ENCODE measurements at regions not wholly inside any gene's neighbourhood (a gene's known extent, or its start where the extent isn't known, plus 50 kb on each side); places are given as distances from the start of the nearest gene placed in this dataset.

DNA sequence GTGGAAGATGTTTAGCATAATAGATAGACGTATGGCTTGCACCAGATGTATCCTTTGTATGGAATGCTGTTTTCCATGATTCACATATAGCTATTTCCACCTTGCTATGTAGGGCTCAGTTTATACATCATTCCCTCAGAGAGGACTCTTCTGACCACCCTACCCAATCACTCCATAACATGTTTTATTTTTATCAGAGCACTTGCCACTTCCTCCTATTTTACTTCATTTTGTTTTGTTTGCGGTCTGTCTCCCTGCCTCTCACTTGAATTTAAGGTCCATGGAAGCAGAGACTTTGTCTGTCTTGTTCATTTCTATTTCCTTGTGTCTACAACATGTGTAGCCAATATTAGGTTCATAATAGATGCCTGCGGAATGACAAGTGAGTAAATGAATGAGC lies 266.9 kb upstream of the CITED2 start:
- Histone ChIP-seq H4K20me1 (ENCODE audit: insufficient read depth, low read length) (no peaks in the 10 kb centered on the region), H3K9me3 (ENCODE audit: insufficient read depth, low read depth, low read length) (no peaks in the 10 kb centered on the region), H3K4me2 (ENCODE audit: low read length) (no peak overlapping the region), H3K4me1 (ENCODE audit: insufficient read depth, low read length) (peaks cover 4% of the 10 kb centered on the region), H3K27ac (ENCODE audit: low read depth, low read length) (no peak overlapping the region), H3K27me3 (ENCODE audit: insufficient read depth, low read length) (no peaks in the 10 kb centered on the region), H3K36me3 (ENCODE audit: insufficient read depth, low read length) (no peaks in the 10 kb centered on the region), H3K9ac (ENCODE audit: low read length) (no peak overlapping the region), H3K4me3 (ENCODE audit: insufficient read depth, low read depth, low read length) (no peak overlapping the region), H2AFZ (ENCODE audit: low read depth, low read length) (no peak overlapping the region), H3K79me2 (ENCODE audit: insufficient read depth, low read length) (no peaks in the 10 kb centered on the region)
- DNase-seq (ENCODE audit: low read depth) (no peak), FAIRE-seq (no peak)
- Mint-ChIP-seq H3K27ac (ENCODE audit: unreplicated experiment) (no peak overlapping the region), H3K36me3 (ENCODE audit: low read depth, unreplicated experiment) (no peaks in the 10 kb centered on the region), H3K9me3 (ENCODE audit: unreplicated experiment) (peaks cover 2% of the 10 kb centered on the region), H3K4me1 (ENCODE audit: low read depth, unreplicated experiment) (peaks cover 11% of the 10 kb centered on the region), H3K4me3 (ENCODE audit: unreplicated experiment) (no peak overlapping the region), H3K27me3 (ENCODE audit: low read depth, unreplicated experiment) (no peaks in the 10 kb centered on the region)
- TF ChIP-seq, protein P1, sequence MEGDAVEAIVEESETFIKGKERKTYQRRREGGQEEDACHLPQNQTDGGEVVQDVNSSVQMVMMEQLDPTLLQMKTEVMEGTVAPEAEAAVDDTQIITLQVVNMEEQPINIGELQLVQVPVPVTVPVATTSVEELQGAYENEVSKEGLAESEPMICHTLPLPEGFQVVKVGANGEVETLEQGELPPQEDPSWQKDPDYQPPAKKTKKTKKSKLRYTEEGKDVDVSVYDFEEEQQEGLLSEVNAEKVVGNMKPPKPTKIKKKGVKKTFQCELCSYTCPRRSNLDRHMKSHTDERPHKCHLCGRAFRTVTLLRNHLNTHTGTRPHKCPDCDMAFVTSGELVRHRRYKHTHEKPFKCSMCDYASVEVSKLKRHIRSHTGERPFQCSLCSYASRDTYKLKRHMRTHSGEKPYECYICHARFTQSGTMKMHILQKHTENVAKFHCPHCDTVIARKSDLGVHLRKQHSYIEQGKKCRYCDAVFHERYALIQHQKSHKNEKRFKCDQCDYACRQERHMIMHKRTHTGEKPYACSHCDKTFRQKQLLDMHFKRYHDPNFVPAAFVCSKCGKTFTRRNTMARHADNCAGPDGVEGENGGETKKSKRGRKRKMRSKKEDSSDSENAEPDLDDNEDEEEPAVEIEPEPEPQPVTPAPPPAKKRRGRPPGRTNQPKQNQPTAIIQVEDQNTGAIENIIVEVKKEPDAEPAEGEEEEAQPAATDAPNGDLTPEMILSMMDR (IDR thresholded peaks at IDR 0.05; ENCODE audit: insufficient read depth, low read depth, low read length), result no peak
- TF ChIP-seq EZH2 (IDR thresholded peaks at IDR 0.05; ENCODE audit: insufficient read depth, low read length), result no peak

DNA sequence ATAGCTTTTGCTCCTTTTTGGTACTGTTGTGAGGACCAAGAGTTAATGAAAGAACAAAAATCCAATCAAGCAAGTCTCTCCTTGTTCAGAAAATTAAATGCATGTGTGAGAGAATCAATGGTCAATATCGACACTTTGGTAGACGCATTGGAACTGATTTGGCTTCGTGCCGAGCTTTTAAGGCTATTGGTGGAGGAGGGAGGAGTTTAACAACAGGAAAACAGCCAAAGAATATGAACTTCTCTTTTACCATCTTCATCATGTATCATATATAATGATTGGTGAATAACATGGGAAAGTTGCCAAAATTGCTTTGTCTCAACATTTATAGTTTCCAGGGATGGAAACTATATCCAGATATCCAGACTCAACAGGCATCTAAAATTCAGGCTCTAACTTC lies 266.5 kb upstream of the CITED2 start:
- peaks cover 11% of the 10 kb centered on the region for H3K4me1 Mint-ChIP-seq (ENCODE audit: low read depth, unreplicated experiment)
- no peak overlapping the region for H3K9ac ChIP-seq (ENCODE audit: low read length)
- H3K4me3 Mint-ChIP-seq (ENCODE audit: unreplicated experiment), result no peak overlapping the region
- H2AFZ ChIP-seq (ENCODE audit: low read depth, low read length), result no peak overlapping the region
- peaks cover 4% of the 10 kb centered on the region for H3K4me1 ChIP-seq (ENCODE audit: insufficient read depth, low read length)
- TF ChIP-seq, protein P1 (IDR thresholded peaks at IDR 0.05; ENCODE audit: insufficient read depth, low read depth, low read length), result no peak
- no peak for TF ChIP-seq EZH2 (IDR thresholded peaks at IDR 0.05; ENCODE audit: insufficient read depth, low read length)
- H3K27me3 ChIP-seq (ENCODE audit: insufficient read depth, low read length), result no peaks in the 10 kb centered on the region
- H3K4me2 ChIP-seq (ENCODE audit: low read length), result no peak overlapping the region
- no peak overlapping the region for H3K27ac Mint-ChIP-seq (ENCODE audit: unreplicated experiment)
- no peaks in the 10 kb centered on the region for H4K20me1 ChIP-seq (ENCODE audit: insufficient read depth, low read length)
- H3K79me2 ChIP-seq (ENCODE audit: insufficient read depth, low read length), result no peaks in the 10 kb centered on the region
- peaks cover 2% of the 10 kb centered on the region for H3K9me3 Mint-ChIP-seq (ENCODE audit: unreplicated experiment)
- FAIRE-seq (no peak), DNase-seq (ENCODE audit: low read depth) (no peak)
- H3K27me3 Mint-ChIP-seq (ENCODE audit: low read depth, unreplicated experiment), result no peaks in the 10 kb centered on the region
- H3K27ac ChIP-seq (ENCODE audit: low read depth, low read length), result no peak overlapping the region
- H3K36me3 Mint-ChIP-seq (ENCODE audit: low read depth, unreplicated experiment), result no peaks in the 10 kb centered on the region
- no peaks in the 10 kb centered on the region for H3K36me3 ChIP-seq (ENCODE audit: insufficient read depth, low read length)
- no peak overlapping the region for H3K4me3 ChIP-seq (ENCODE audit: insufficient read depth, low read depth, low read length)
- no peaks in the 10 kb centered on the region for H3K9me3 ChIP-seq (ENCODE audit: insufficient read depth, low read depth, low read length)

DNA sequence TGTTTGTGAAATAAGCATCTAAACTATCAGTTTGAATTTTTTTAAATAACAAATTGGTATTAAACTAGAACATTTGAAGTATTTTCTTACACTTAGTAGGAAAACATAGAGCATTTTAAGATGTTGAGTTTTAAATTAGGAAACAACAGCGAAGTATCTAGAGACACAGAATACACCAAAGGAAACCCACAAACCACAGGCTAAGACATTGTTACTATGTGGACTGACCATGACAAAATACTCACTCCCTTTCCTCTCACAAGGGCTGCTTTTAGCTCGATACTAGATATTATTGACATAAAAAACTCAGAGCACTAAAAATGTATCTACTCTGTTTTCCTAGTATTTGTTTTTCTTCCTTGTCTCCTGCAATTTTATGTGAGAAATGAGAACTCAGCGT lies 266.0 kb upstream of the CITED2 start:
- no peak overlapping the region for H3K4me3 ChIP-seq (ENCODE audit: insufficient read depth, low read depth, low read length)
- no peaks in the 10 kb centered on the region for H3K36me3 Mint-ChIP-seq (ENCODE audit: low read depth, unreplicated experiment)
- H3K27me3 Mint-ChIP-seq (ENCODE audit: low read depth, unreplicated experiment), result no peaks in the 10 kb centered on the region
- H3K4me1 ChIP-seq (ENCODE audit: insufficient read depth, low read length), result peaks cover 4% of the 10 kb centered on the region
- H3K9me3 Mint-ChIP-seq (ENCODE audit: unreplicated experiment), result peaks cover 2% of the 10 kb centered on the region
- H3K4me3 Mint-ChIP-seq (ENCODE audit: unreplicated experiment), result no peak overlapping the region
- H3K4me1 Mint-ChIP-seq (ENCODE audit: low read depth, unreplicated experiment), result peaks cover 11% of the 10 kb centered on the region
- no peak overlapping the region for H3K4me2 ChIP-seq (ENCODE audit: low read length)
- H3K79me2 ChIP-seq (ENCODE audit: insufficient read depth, low read length), result no peaks in the 10 kb centered on the region
- TF ChIP-seq EZH2 (IDR thresholded peaks at IDR 0.05; ENCODE audit: insufficient read depth, low read length), result no peak
- TF ChIP-seq, protein P1 (IDR thresholded peaks at IDR 0.05; ENCODE audit: insufficient read depth, low read depth, low read length), result no peak
- H3K36me3 ChIP-seq (ENCODE audit: insufficient read depth, low read length), result no peaks in the 10 kb centered on the region
- H3K27me3 ChIP-seq (ENCODE audit: insufficient read depth, low read length), result no peaks in the 10 kb centered on the region
- FAIRE-seq (peak; percentile 5), DNase-seq (ENCODE audit: low read depth) (peak; percentile 55)
- no peaks in the 10 kb centered on the region for H4K20me1 ChIP-seq (ENCODE audit: insufficient read depth, low read length)
- no peak overlapping the region for H3K27ac ChIP-seq (ENCODE audit: low read depth, low read length)
- H3K9ac ChIP-seq (ENCODE audit: low read length), result no peak overlapping the region
- no peak overlapping the region for H3K27ac Mint-ChIP-seq (ENCODE audit: unreplicated experiment)
- no peaks in the 10 kb centered on the region for H3K9me3 ChIP-seq (ENCODE audit: insufficient read depth, low read depth, low read length)
- no peak overlapping the region for H2AFZ ChIP-seq (ENCODE audit: low read depth, low read length)
